SH-SY5Y (cell line): ENCODE measurements at regions not wholly inside any gene's neighbourhood (a gene's known extent, or its start where the extent isn't known, plus 50 kb on each side); places are given as distances from the start of the nearest gene placed in this dataset.

ENCODE experiments used
- GATA2 ChIP-seq: IDR thresholded peaks from 2 replicates; pipeline ENCODE4 v1.6.1; 2011; ENCODE audit warnings: mild to moderate bottlenecking, low read depth, low read length
- GATA3 ChIP-seq: IDR thresholded peaks from 2 replicates; pipeline ENCODE4 v1.6.1; 2011; ENCODE audit warnings: low read depth, mild to moderate bottlenecking, low read length, moderate library complexity

GRCh38 chr3:147813256-147813655 lies 404.1 kb downstream of the ZIC1 start:
- TF ChIP-seq GATA2 = no peak
- no peak for TF ChIP-seq GATA3
